Gastroesophageal sphincter (tissue), 3 donors: ENCODE measurements at regions not wholly inside any gene's neighbourhood (a gene's known extent, or its start where the extent isn't known, plus 50 kb on each side); places are given as distances from the start of the nearest gene placed in this dataset.

Source experiments
- CTCF ChIP-seq, 4 experiments: fragments of 200-600 bp in 2 of 4; fragments of 450-650 bp in 2 of 4; sonication (generic) in 1 of 4; IDR thresholded peaks; one replicate each; pipeline ENCODE4 v1.5.1; 2017 to 2019; ENCODE audit warnings: antibody characterized with exemption in 4 of 4, mild to moderate bottlenecking in 2 of 4, moderate library complexity in 2 of 4
- EP300 ChIP-seq: sonication (generic); formaldehyde crosslinking; IDR thresholded peaks from one replicate; pipeline ENCODE4 v1.6.1; 2017; ENCODE audit warnings: antibody characterized with exemption, mild to moderate bottlenecking
- POLR2A ChIP-seq, 2 donors: fragments of 450-650 bp; IDR thresholded peaks; one replicate each; pipeline ENCODE4 v1.6.1; 2017; ENCODE audit warnings: antibody characterized with exemption in 2 of 2, mild to moderate bottlenecking in 2 of 2, moderate library complexity in 1 of 2

GRCh38 chr6:137277971-137278637 is 58.9 kb upstream of the IFNGR1 start:
- TF ChIP-seq CTCF (IDR thresholded peaks at IDR 0.05) (no peak), POLR2A (IDR thresholded peaks at IDR 0.05) (no peak), EP300 (no peak)
